Mucosa of descending colon (tissue), 3 donors: ENCODE measurements at regions not wholly inside any gene's neighbourhood (a gene's known extent, or its start where the extent isn't known, plus 50 kb on each side); places are given as distances from the start of the nearest gene placed in this dataset.
"Not testable (repeated sequence)": the region's sequence is repeated elsewhere in the genome, so short reads cannot be mapped to it uniquely, and the experiment has no call there.

Experiments used
- ATAC-seq: fragments of 200-7000 bp; cut with Tn5 transposase; one replicate; pipeline ENCODE4 v1.9.1; 2020; ENCODE audit warnings: mild to moderate bottlenecking, moderate library complexity
- DNase-seq, 3 donors: peaks; one replicate each; pipeline ENCODE4 v3.0.0-alpha.2; 2020
- H3K36me3 ChIP-seq: fragments of 200-600 bp; one replicate; pipeline ENCODE4 v1.8.0; 2021; ENCODE audit warnings: low read depth, mild to moderate bottlenecking
- H3K4me1 ChIP-seq: fragments of 200-600 bp; one replicate; pipeline ENCODE4 v1.8.0; 2021; ENCODE audit warnings: low read depth, mild to moderate bottlenecking
- H3K4me3 ChIP-seq: fragments of 200-600 bp; one replicate; pipeline ENCODE4 v1.8.0; 2021; ENCODE audit warnings: mild to moderate bottlenecking
- H3K9me3 ChIP-seq: fragments of 200-600 bp; one replicate; pipeline ENCODE4 v1.8.0; 2021; ENCODE audit warnings: mild to moderate bottlenecking
- CTCF ChIP-seq: fragments of 200-600 bp; IDR thresholded peaks from one replicate; pipeline ENCODE4 v1.8.0; 2022; ENCODE audit warnings: antibody characterized with exemption, mild to moderate bottlenecking
- intact Hi-C, 2 donors: fragments of 100-400 bp; cut with DNase I in 1 of 2; cut with micrococcal nuclease in 1 of 2; formaldehyde crosslinking; loops; one replicate each; pipeline versions ENCODE4 v1.11.0 to v1.11.1; 2022; cut with DNase I, micrococcal nuclease
- donor health status: DM: no; HTN: no; CAD: no; lungs with moderate emphysema.
- donor health status: DM: no; HTN: no; CAD: no.
- donor health status: DM: no; HTN: yes; CAD: no.

GRCh38 chr2:107569496-107569895, 257.2 kb upstream of the RGPD4 start:
- Histone ChIP-seq H3K4me3 (no peak overlapping the region), H3K9me3 (no peaks in the 10 kb centered on the region), H3K36me3 (no peaks in the 10 kb centered on the region), H3K4me1 (no peaks in the 10 kb centered on the region)
- intact Hi-C loops: no loop called here
- TF ChIP-seq CTCF: no peak
- ATAC-seq (no peak), DNase-seq (no peak)

GRCh38 chr2:107570876-107571275, 255.8 kb upstream of the RGPD4 start:
- TF ChIP-seq CTCF: no peak
- Histone ChIP-seq H3K9me3 (no peaks in the 10 kb centered on the region), H3K4me1 (no peaks in the 10 kb centered on the region), H3K36me3 (no peaks in the 10 kb centered on the region), H3K4me3 (no peak overlapping the region)
- DNase-seq (no peak), ATAC-seq (no peak)
- intact Hi-C loops: no loop called here

- H3K4me1 ChIP-seq, ATAC-seq, DNase-seq, H3K36me3 ChIP-seq, H3K9me3 ChIP-seq, H3K4me3 ChIP-seq, intact Hi-C loops: not testable (repeated sequence)
Observed at GRCh38 chr2:107572890-107573289, 253.8 kb upstream of the RGPD4 start.

GRCh38 chr2:107576991-107577390, 249.7 kb upstream of the RGPD4 start:
- H3K4me3 ChIP-seq: no peak overlapping the region
- DNase-seq (no peak), ATAC-seq (no peak)
- no peaks in the 10 kb centered on the region for H3K4me1 ChIP-seq
- H3K36me3 ChIP-seq: no peaks in the 10 kb centered on the region
- H3K9me3 ChIP-seq: no peaks in the 10 kb centered on the region
- intact Hi-C loops: no loop called here
- TF ChIP-seq CTCF: no peak

GRCh38 chr2:107582487-107582886, 244.2 kb upstream of the RGPD4 start:
- DNase-seq: no peak

GRCh38 chr2:107584577-107584976, 242.1 kb upstream of the RGPD4 start:
- Histone ChIP-seq H3K4me3 (no peak overlapping the region), H3K9me3 (no peaks in the 10 kb centered on the region), H3K36me3 (no peaks in the 10 kb centered on the region), H3K4me1 (no peaks in the 10 kb centered on the region)
- TF ChIP-seq CTCF: no peak
- ATAC-seq: no peak
- intact Hi-C loops: no loop called here
- DNase-seq: no peak

More at GRCh38 chr2:107582487-107582886, 244.2 kb upstream of the RGPD4 start:
- Histone ChIP-seq H3K4me1 (no peaks in the 10 kb centered on the region), H3K9me3 (no peaks in the 10 kb centered on the region), H3K4me3 (no peak overlapping the region), H3K36me3 (no peaks in the 10 kb centered on the region)
- intact Hi-C loops: no loop called here
- TF ChIP-seq CTCF: no peak
- no peak for ATAC-seq
